ENCODE measurements at regions not wholly inside any gene's neighbourhood (a gene's known extent, or its start where the extent isn't known, plus 50 kb on each side); places are given as distances from the start of the nearest gene placed in this dataset.

- no peak for TF ChIP-seq CTCF (IDR thresholded peaks at IDR 0.05)
- no peak for DNase-seq
- Mint-ChIP-seq H3K36me3 (ENCODE audit: low read depth) (no peaks in the 10 kb centered on the region), H3K27ac (no peak overlapping the region), H3K27me3 (peaks cover 57% of the 10 kb centered on the region), H3K9me3 (no peaks in the 10 kb centered on the region), H3K4me3 (no peak overlapping the region), H3K4me1 (ENCODE audit: low read depth) (no peaks in the 10 kb centered on the region)
- no peaks in the 10 kb centered on the region for H3K36me3 ChIP-seq (ENCODE audit: insufficient read depth, low read length)
- H3K9me3 ChIP-seq (ENCODE audit: control insufficient read depth in 1 of 2, insufficient read depth in 1 of 2, low read length in 2 of 2): no peaks in the 10 kb centered on the region
- no peak overlapping the region for H3K27ac ChIP-seq (ENCODE audit: low read depth in 1 of 2, low read length in 2 of 2)
- no peaks in the 10 kb centered on the region for H3K4me1 ChIP-seq (ENCODE audit: insufficient read depth, low read length)
- no peak overlapping the region for H3K4me3 ChIP-seq (ENCODE audit: low read length)
- POLR2A ChIA-PET: no interaction called here
- intact Hi-C loops (cut with DNase I, micrococcal nuclease): no loop called here
- no peak for ATAC-seq (ENCODE audit: poor library complexity)
- CTCF ChIA-PET: no interaction called here
- H3K27me3 ChIP-seq (ENCODE audit: control insufficient read depth in 1 of 2, insufficient read depth in 2 of 2, low read length in 2 of 2): peaks cover 0 to 18% of the 10 kb centered on the region in 2 experiments
These were observed 94.5 kb upstream of the TOP3B start for GRCh38 chr22:22076932-22077703.

DNA sequence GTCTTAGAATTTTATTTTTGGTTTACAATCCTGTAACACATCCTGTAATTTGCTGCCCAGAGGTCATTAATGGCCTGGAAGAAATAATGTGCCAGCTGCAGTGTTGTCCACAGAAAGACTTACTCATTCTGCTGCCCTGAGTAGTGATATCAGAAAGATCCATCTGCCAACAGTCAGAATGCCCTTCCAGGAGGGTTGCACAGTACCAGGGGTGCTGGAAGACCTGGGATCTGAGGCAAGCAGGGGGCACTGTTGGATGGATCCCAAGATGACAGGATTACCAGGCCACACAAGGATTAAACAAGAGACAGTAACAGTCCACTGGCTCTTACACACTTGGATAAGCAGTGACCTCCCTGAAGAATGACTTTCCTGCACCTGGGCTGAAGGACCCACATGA, 93.8 kb upstream of the TOP3B start:
- H3K4me1 Mint-ChIP-seq (ENCODE audit: low read depth): no peaks in the 10 kb centered on the region
- Histone ChIP-seq H3K4me3 (ENCODE audit: low read length) (no peak overlapping the region), H3K4me1 (ENCODE audit: insufficient read depth, low read length) (no peaks in the 10 kb centered on the region), H3K36me3 (ENCODE audit: insufficient read depth, low read length) (no peaks in the 10 kb centered on the region), H3K27me3 (ENCODE audit: control insufficient read depth in 1 of 2, insufficient read depth in 2 of 2, low read length in 2 of 2) (peaks cover 0 to 16% of the 10 kb centered on the region in 2 experiments), H3K27ac (ENCODE audit: low read depth in 1 of 2, low read length in 2 of 2) (no peak overlapping the region), H3K9me3 (ENCODE audit: control insufficient read depth in 1 of 2, insufficient read depth in 1 of 2, low read length in 2 of 2) (no peaks in the 10 kb centered on the region)
- no peak for TF ChIP-seq CTCF (IDR thresholded peaks at IDR 0.05)
- ATAC-seq (ENCODE audit: poor library complexity): no peak
- ChIA-PET POLR2A (no interaction called here), CTCF (no interaction called here)
- H3K36me3 Mint-ChIP-seq (ENCODE audit: low read depth): no peaks in the 10 kb centered on the region
- intact Hi-C loops (cut with DNase I, micrococcal nuclease): no loop called here
- DNase-seq: no peak
- no peak overlapping the region for H3K4me3 Mint-ChIP-seq
- no peaks in the 10 kb centered on the region for H3K9me3 Mint-ChIP-seq
- no peak overlapping the region for H3K27ac Mint-ChIP-seq
- peaks cover 50% of the 10 kb centered on the region for H3K27me3 Mint-ChIP-seq

DNA sequence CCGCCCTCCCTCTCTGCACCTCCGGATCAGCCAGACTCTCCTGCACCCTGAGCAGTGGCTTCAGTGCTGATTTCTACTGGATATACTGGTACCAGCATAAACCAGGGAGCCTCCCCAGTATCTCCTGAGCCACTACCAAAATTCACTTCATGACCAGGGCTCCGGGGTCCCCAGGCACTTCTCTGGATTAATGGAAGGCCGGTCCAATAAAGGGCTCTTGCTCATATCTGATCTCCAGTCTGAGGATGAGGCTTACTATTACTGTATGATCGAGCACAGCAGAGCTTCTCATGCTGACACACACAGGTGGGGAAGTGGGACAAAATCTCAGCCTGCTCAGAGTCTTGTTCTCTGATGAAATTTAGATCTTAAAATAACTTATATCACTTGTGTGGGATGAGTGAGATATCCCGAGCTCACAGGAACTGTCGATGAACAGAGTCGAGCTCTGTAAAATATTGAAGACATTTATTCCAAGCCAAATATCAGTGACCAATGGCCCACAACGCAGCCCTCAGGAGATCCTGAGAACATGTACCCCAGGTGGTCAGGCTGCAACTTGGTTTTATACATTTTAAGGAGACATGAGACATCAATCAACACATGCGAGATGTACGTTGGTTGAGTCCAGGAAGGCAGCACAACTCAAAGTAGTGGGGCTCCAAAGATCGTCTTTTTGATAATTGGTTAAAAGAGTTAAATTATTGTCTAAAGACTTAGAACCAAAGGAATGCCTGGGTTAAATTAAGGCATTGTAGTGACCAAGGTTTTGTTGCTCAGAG, 93.0 kb upstream of the TOP3B start:
- Mint-ChIP-seq H3K27ac (no peak overlapping the region), H3K27me3 (peaks cover 45% of the 10 kb centered on the region), H3K9me3 (no peaks in the 10 kb centered on the region), H3K4me3 (no peak overlapping the region), H3K4me1 (ENCODE audit: low read depth) (no peaks in the 10 kb centered on the region), H3K36me3 (ENCODE audit: low read depth) (no peaks in the 10 kb centered on the region)
- no peaks in the 10 kb centered on the region for H3K36me3 ChIP-seq (ENCODE audit: insufficient read depth, low read length)
- ChIA-PET POLR2A (no interaction called here), CTCF (no interaction called here)
- no peak overlapping the region for H3K27ac ChIP-seq (ENCODE audit: low read depth in 1 of 2, low read length in 2 of 2)
- H3K4me1 ChIP-seq (ENCODE audit: insufficient read depth, low read length): no peaks in the 10 kb centered on the region
- ATAC-seq (ENCODE audit: poor library complexity) (no peak), DNase-seq (no peak)
- H3K27me3 ChIP-seq (ENCODE audit: control insufficient read depth in 1 of 2, insufficient read depth in 2 of 2, low read length in 2 of 2): peaks cover 0 to 15% of the 10 kb centered on the region in 2 experiments
- H3K4me3 ChIP-seq (ENCODE audit: low read length): no peak overlapping the region
- H3K9me3 ChIP-seq (ENCODE audit: control insufficient read depth in 1 of 2, insufficient read depth in 1 of 2, low read length in 2 of 2): no peaks in the 10 kb centered on the region
- intact Hi-C loops (cut with DNase I, micrococcal nuclease): no loop called here
- TF ChIP-seq CTCF (IDR thresholded peaks at IDR 0.05): no peak

All from CD4-positive, alpha-beta T cell (primary cell).